ENCODE measurements at regions not wholly inside any gene's neighbourhood (a gene's known extent, or its start where the extent isn't known, plus 50 kb on each side); places are given as distances from the start of the nearest gene placed in this dataset.

DNA sequence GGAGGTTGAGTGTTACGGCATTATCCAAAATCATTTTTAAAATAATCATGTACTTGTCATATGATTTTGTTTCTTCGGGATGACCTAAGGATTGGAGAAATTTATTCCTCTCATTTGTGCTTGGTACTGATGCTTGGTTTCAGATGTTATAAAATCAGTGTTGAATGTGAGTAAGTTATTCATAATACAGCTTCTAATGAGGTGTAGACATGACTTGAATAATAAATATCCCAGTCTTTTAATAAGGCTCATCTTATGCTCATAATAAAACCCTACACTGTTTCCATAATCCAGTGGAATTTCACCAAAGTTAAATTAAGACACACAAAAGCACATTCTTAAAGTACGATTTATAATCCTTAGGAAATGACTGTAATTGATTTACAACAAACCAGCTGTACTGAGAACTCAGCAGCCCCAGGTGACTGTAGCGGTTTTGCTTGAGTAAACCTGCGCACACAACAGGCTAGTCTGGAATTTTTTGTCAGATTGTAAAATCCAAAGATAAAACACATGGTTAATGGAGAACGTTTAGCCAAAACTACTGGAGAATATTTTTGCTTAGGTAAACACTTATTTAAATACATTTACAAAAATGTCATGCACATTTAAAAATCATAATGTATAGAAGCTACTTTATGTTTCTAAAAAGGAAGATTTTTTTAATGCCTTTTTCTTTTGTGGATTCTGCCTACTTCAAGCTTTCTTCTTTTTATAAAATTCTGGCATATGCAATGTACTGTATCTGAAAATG, 609.8 kb upstream of the GRAMD2B start:
- H3K4me1 ChIP-seq (ENCODE audit: control insufficient read depth, insufficient read depth, low read length) = no peaks in the 10 kb centered on the region
- H3K4me3 ChIP-seq (ENCODE audit: low read depth, low read length) = no peak overlapping the region
- no peaks in the 10 kb centered on the region for H3K9me3 ChIP-seq (ENCODE audit: control insufficient read depth, insufficient read depth, low read depth, low read length)
- no peak overlapping the region for H3K9ac ChIP-seq (ENCODE audit: low read length)
- no peak overlapping the region for H3K27ac ChIP-seq (ENCODE audit: low read depth, low read length)
- no peaks in the 10 kb centered on the region for H3K27me3 ChIP-seq (ENCODE audit: control insufficient read depth, insufficient read depth, low read length)
- H3K36me3 ChIP-seq (ENCODE audit: control insufficient read depth, insufficient read depth, low read length) = no peaks in the 10 kb centered on the region

DNA sequence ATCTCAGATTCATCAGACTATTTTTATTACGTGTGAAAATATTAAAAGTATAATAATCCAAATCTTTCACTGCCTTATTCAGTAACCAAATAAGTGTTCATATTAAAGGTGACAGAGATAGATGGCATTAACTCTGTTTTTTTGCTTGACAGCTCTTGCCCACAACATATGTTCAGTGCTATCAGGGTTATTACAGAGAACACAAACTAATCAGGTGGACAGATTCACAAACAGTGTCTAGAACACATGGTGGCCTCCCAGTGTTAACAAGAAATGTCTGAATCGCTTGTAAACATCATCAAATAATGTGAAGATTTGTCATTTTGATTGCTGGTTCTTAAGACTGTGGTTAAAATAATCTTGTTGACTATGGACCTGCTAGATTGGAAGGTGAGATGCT, 609.1 kb upstream of the GRAMD2B start:
- no peak overlapping the region for H3K4me3 ChIP-seq (ENCODE audit: low read depth, low read length)
- H3K4me1 ChIP-seq (ENCODE audit: control insufficient read depth, insufficient read depth, low read length) = no peaks in the 10 kb centered on the region
- no peaks in the 10 kb centered on the region for H3K9me3 ChIP-seq (ENCODE audit: control insufficient read depth, insufficient read depth, low read depth, low read length)
- H3K9ac ChIP-seq (ENCODE audit: low read length) = no peak overlapping the region
- no peaks in the 10 kb centered on the region for H3K36me3 ChIP-seq (ENCODE audit: control insufficient read depth, insufficient read depth, low read length)
- no peaks in the 10 kb centered on the region for H3K27me3 ChIP-seq (ENCODE audit: control insufficient read depth, insufficient read depth, low read length)
- H3K27ac ChIP-seq (ENCODE audit: low read depth, low read length) = no peak overlapping the region

- Histone ChIP-seq H3K36me3 (ENCODE audit: control insufficient read depth, insufficient read depth, low read length) (no peaks in the 10 kb centered on the region), H3K4me3 (ENCODE audit: low read depth, low read length) (no peak overlapping the region), H3K9me3 (ENCODE audit: control insufficient read depth, insufficient read depth, low read depth, low read length) (no peaks in the 10 kb centered on the region), H3K4me1 (ENCODE audit: control insufficient read depth, insufficient read depth, low read length) (no peaks in the 10 kb centered on the region), H3K27ac (ENCODE audit: low read depth, low read length) (no peak overlapping the region), H3K27me3 (ENCODE audit: control insufficient read depth, insufficient read depth, low read length) (no peaks in the 10 kb centered on the region), H3K9ac (ENCODE audit: low read length) (no peak overlapping the region)
Observed at GRCh38 chr5:125823572-125823971, 599.6 kb upstream of the GRAMD2B start.

DNA sequence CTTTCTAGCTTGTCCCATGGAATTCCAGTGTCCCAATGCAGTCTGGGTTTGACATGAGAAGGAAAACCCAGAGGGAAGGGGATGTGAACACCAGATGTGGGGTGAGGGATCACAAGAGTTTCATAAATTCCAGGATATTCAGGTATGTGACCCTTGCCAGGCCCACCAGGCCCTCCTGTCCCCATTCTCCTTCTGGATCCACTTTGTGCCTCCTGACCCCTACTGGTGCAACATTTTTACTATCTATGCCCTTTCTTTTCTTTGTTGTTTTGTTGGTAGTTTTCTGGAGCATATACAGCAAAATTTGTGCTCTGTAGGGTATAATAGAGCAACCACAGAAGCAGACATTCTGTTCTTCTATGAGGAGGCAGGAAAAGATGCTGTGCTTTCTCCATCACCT, 597.0 kb upstream of the GRAMD2B start:
- Histone ChIP-seq H3K36me3 (ENCODE audit: control insufficient read depth, insufficient read depth, low read length) (no peaks in the 10 kb centered on the region), H3K9me3 (ENCODE audit: control insufficient read depth, insufficient read depth, low read depth, low read length) (0 out of 2 replicates have a peak, but pooled peaks cover 2% of the 10 kb centered on the region), H3K4me3 (ENCODE audit: low read depth, low read length) (no peak overlapping the region), H3K4me1 (ENCODE audit: control insufficient read depth, insufficient read depth, low read length) (no peaks in the 10 kb centered on the region), H3K27ac (ENCODE audit: low read depth, low read length) (no peak overlapping the region), H3K27me3 (ENCODE audit: control insufficient read depth, insufficient read depth, low read length) (no peaks in the 10 kb centered on the region), H3K9ac (ENCODE audit: low read length) (no peak overlapping the region)

DNA sequence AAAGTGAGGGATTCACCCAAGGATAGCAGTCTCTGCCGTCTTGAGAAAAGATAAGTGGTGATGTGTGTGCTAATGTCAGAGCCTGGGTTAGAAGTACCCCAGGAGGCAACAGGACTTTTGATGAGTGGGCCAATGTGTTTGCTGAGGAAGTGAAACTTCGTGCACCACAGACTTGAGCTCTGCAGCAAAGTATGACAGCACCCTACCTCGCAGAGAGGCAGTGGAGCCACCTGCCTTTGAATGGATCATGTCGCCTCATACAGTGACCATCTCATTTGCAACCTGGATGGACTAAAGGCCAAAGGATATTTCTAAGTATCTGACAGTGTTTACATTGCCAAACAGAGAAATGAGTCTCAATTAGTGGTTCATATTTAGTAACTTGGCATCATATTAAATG, 593.9 kb upstream of the GRAMD2B start:
- no peaks in the 10 kb centered on the region for H3K36me3 ChIP-seq (ENCODE audit: control insufficient read depth, insufficient read depth, low read length)
- H3K27ac ChIP-seq (ENCODE audit: low read depth, low read length) = no peak overlapping the region
- no peak overlapping the region for H3K9ac ChIP-seq (ENCODE audit: low read length)
- no peaks in the 10 kb centered on the region for H3K27me3 ChIP-seq (ENCODE audit: control insufficient read depth, insufficient read depth, low read length)
- H3K4me3 ChIP-seq (ENCODE audit: low read depth, low read length) = no peak overlapping the region
- 0 out of 2 replicates have a peak, but pooled peaks cover 5% of the 10 kb centered on the region for H3K9me3 ChIP-seq (ENCODE audit: control insufficient read depth, insufficient read depth, low read depth, low read length)
- peaks cover 1% of the 10 kb centered on the region for H3K4me1 ChIP-seq (ENCODE audit: control insufficient read depth, insufficient read depth, low read length)

DNA sequence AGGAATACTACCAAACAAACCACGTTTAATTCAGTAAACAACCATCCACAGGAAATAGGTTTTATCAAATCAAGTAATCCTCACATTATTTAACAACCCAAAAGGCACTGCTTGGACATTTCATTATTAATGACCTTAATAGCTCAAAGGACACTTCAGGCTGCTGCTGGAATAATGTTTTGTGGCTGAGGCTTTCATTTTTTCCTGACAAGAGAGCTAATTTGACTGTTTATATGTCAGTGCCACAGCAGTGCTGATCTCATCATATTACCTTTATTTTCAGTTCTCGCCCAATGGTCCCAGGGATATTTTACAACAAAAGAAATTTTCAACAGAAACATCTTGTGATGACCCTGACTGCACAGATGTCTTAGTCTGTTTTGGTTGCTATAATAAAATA, 589.8 kb upstream of the GRAMD2B start:
- Histone ChIP-seq H3K4me1 (ENCODE audit: control insufficient read depth, insufficient read depth, low read length) (peaks cover 16% of the 10 kb centered on the region), H3K9ac (ENCODE audit: low read length) (no peak overlapping the region), H3K4me3 (ENCODE audit: low read depth, low read length) (no peak overlapping the region), H3K36me3 (ENCODE audit: control insufficient read depth, insufficient read depth, low read length) (no peaks in the 10 kb centered on the region), H3K27me3 (ENCODE audit: control insufficient read depth, insufficient read depth, low read length) (no peaks in the 10 kb centered on the region), H3K27ac (ENCODE audit: low read depth, low read length) (no peak overlapping the region), H3K9me3 (ENCODE audit: control insufficient read depth, insufficient read depth, low read depth, low read length) (0 out of 2 replicates have a peak, but pooled peaks cover 5% of the 10 kb centered on the region)

DNA sequence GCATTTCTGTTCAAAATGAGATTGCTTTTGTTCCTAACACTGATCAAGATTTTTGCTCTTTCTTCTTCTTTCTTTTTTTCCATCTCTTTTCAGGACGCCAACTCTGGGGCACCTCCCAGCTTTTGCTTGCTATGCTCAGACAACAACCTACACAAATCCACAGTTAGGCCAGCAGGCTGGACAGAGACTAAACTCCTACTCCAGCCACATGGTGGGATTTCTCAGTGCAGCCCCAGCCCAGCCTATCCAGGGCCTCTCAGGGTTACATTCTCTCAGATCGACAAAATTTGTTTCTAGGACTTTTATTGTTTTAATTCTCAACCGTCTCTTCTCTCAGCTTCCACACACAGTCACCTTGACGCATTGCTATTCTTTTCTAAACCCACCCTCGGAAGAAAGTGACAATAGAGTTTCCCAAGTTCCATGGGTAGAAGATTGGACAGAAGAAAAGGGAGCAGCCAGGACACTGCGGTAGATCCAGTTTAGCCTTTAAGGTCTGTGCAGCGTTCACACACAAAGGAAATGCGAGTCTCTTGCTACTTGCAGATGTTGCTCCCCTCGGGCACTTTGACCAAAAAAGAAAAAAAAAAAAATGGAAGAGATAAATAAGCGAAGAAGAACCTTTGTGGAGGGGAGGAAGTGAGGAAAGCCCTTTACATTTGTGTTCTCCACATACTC, 588.6 kb upstream of the GRAMD2B start:
- H3K27me3 ChIP-seq (ENCODE audit: control insufficient read depth, insufficient read depth, low read length) = no peaks in the 10 kb centered on the region
- H3K9me3 ChIP-seq (ENCODE audit: control insufficient read depth, insufficient read depth, low read depth, low read length) = 0 out of 2 replicates have a peak, but pooled peaks cover 5% of the 10 kb centered on the region
- H3K4me1 ChIP-seq (ENCODE audit: control insufficient read depth, insufficient read depth, low read length) = peaks cover 16% of the 10 kb centered on the region
- no peaks in the 10 kb centered on the region for H3K36me3 ChIP-seq (ENCODE audit: control insufficient read depth, insufficient read depth, low read length)
- H3K9ac ChIP-seq (ENCODE audit: low read length) = no peak overlapping the region
- no peak overlapping the region for H3K27ac ChIP-seq (ENCODE audit: low read depth, low read length)
- H3K4me3 ChIP-seq (ENCODE audit: low read depth, low read length) = no peak overlapping the region

GRCh38 chr5:125835293-125836172, 587.7 kb upstream of the GRAMD2B start:
- Histone ChIP-seq H3K4me3 (ENCODE audit: low read depth, low read length) (no peak overlapping the region), H3K36me3 (ENCODE audit: control insufficient read depth, insufficient read depth, low read length) (no peaks in the 10 kb centered on the region), H3K9ac (ENCODE audit: low read length) (no peak overlapping the region), H3K27me3 (ENCODE audit: control insufficient read depth, insufficient read depth, low read length) (no peaks in the 10 kb centered on the region), H3K4me1 (ENCODE audit: control insufficient read depth, insufficient read depth, low read length) (peaks cover 16% of the 10 kb centered on the region), H3K27ac (ENCODE audit: low read depth, low read length) (no peak overlapping the region), H3K9me3 (ENCODE audit: control insufficient read depth, insufficient read depth, low read depth, low read length) (0 out of 2 replicates have a peak, but pooled peaks cover 5% of the 10 kb centered on the region)

GRCh38 chr5:125836256-125836655, 587.0 kb upstream of the GRAMD2B start:
- Histone ChIP-seq H3K9me3 (ENCODE audit: control insufficient read depth, insufficient read depth, low read depth, low read length) (0 out of 2 replicates have a peak, but pooled peaks cover 2% of the 10 kb centered on the region), H3K9ac (ENCODE audit: low read length) (no peak overlapping the region), H3K36me3 (ENCODE audit: control insufficient read depth, insufficient read depth, low read length) (no peaks in the 10 kb centered on the region), H3K4me3 (ENCODE audit: low read depth, low read length) (no peak overlapping the region), H3K27me3 (ENCODE audit: control insufficient read depth, insufficient read depth, low read length) (no peaks in the 10 kb centered on the region), H3K27ac (ENCODE audit: low read depth, low read length) (no peak overlapping the region), H3K4me1 (ENCODE audit: control insufficient read depth, insufficient read depth, low read length) (peaks cover 16% of the 10 kb centered on the region)

DNA sequence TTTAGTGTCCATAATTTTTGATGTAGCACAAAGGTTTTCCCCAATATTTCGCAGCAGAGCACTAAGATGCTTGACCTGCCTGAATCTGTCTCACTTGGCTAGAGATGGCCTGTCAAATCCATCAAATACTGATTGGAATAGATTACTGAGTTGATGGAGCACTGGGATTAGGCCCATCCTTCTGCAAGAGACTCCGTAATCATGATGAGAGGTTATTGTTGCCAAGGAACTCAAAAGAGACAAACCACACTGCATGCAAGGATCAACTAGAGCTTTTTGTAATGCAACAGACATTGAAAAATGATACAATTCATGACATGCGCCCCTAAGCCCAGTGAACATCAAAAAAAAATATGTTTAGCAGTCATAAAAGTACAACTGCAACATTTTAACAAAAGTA, 585.3 kb upstream of the GRAMD2B start:
- no peak overlapping the region for H3K27ac ChIP-seq (ENCODE audit: low read depth, low read length)
- H3K4me1 ChIP-seq (ENCODE audit: control insufficient read depth, insufficient read depth, low read length) = peaks cover 16% of the 10 kb centered on the region
- H3K27me3 ChIP-seq (ENCODE audit: control insufficient read depth, insufficient read depth, low read length) = no peaks in the 10 kb centered on the region
- no peaks in the 10 kb centered on the region for H3K36me3 ChIP-seq (ENCODE audit: control insufficient read depth, insufficient read depth, low read length)
- 0 out of 2 replicates have a peak, but pooled peaks cover 1% of the 10 kb centered on the region for H3K9me3 ChIP-seq (ENCODE audit: control insufficient read depth, insufficient read depth, low read depth, low read length)
- no peak overlapping the region for H3K4me3 ChIP-seq (ENCODE audit: low read depth, low read length)
- H3K9ac ChIP-seq (ENCODE audit: low read length) = no peak overlapping the region

Data from HUES6 (cell line).